GM23338 (cell line): ENCODE measurements at regions not wholly inside any gene's neighbourhood (a gene's known extent, or its start where the extent isn't known, plus 50 kb on each side); places are given as distances from the start of the nearest gene placed in this dataset.
"Not testable (repeated sequence)": the region's sequence is repeated elsewhere in the genome, so short reads cannot be mapped to it uniquely, and the experiment has no call there.

Experiments used
- CREB1 ChIP-seq: fragments of 250-450 bp; sonication (Bioruptor Pico); IDR thresholded peaks from 2 replicates; pipeline ENCODE4 v1.5.0; 2020; ENCODE audit warnings: low read depth, mild to moderate bottlenecking, moderate library complexity
- EZH2 ChIP-seq: fragments of 200-600 bp; sonication (generic); IDR thresholded peaks from one replicate; pipeline ENCODE4 v1.8.0; 2017; ENCODE audit warnings: antibody characterized with exemption, mild to moderate bottlenecking, low read depth; ENCODE audit not compliant: unreplicated experiment
- EZH2phosphoT487 ChIP-seq: fragments of 200-600 bp; sonication (generic); IDR thresholded peaks from one replicate; pipeline ENCODE4 v1.8.1; 2018; ENCODE audit warnings: antibody characterized with exemption; ENCODE audit not compliant: unreplicated experiment
- JUNB ChIP-seq: IDR thresholded peaks from one replicate; pipeline ENCODE4 v1.6.1; 2016; ENCODE audit warnings: antibody characterized with exemption; ENCODE audit not compliant: unreplicated experiment
- POLR2AphosphoS5 ChIP-seq: IDR thresholded peaks from 2 replicates; pipeline ENCODE4 v1.6.1; 2016; ENCODE audit warnings: antibody characterized with exemption, low read depth
- REST ChIP-seq: IDR thresholded peaks from one replicate; pipeline ENCODE4 v1.6.1; 2018; ENCODE audit warnings: antibody characterized with exemption; ENCODE audit not compliant: unreplicated experiment
- ZNF331 ChIP-seq: fragments of 250-450 bp; sonication (Bioruptor Pico); IDR thresholded peaks from 2 replicates; pipeline ENCODE4 v1.5.0; 2020; ENCODE audit warnings: low read depth, mild to moderate bottlenecking, moderate library complexity
- TF ChIP-seq, protein P1 (sequence below), 2 experiments: fragments of 200-600 bp in 1 of 2; sonication (generic) in 1 of 2; conservative IDR thresholded peaks; 2 replicates each; pipeline versions ENCODE4 v1.5.1 to v1.6.1; 2016 to 2017; ENCODE audit warnings: antibody characterized with exemption in 2 of 2, low read depth in 2 of 2, mild to moderate bottlenecking in 2 of 2, moderate library complexity in 1 of 2

- TF ChIP-seq EZH2; REST; EZH2phosphoT487; POLR2AphosphoS5; ZNF331; JUNB; CREB1 (CRISPR knock-in tag): not testable (repeated sequence)
- TF ChIP-seq, protein P1, sequence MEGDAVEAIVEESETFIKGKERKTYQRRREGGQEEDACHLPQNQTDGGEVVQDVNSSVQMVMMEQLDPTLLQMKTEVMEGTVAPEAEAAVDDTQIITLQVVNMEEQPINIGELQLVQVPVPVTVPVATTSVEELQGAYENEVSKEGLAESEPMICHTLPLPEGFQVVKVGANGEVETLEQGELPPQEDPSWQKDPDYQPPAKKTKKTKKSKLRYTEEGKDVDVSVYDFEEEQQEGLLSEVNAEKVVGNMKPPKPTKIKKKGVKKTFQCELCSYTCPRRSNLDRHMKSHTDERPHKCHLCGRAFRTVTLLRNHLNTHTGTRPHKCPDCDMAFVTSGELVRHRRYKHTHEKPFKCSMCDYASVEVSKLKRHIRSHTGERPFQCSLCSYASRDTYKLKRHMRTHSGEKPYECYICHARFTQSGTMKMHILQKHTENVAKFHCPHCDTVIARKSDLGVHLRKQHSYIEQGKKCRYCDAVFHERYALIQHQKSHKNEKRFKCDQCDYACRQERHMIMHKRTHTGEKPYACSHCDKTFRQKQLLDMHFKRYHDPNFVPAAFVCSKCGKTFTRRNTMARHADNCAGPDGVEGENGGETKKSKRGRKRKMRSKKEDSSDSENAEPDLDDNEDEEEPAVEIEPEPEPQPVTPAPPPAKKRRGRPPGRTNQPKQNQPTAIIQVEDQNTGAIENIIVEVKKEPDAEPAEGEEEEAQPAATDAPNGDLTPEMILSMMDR (conservative IDR thresholded peaks at IDR 0.05; ENCODE audit: low read depth in 2 of 2), result not testable (repeated sequence)
These were observed 202.4 kb downstream of the USP22 start for GRCh38 chr17:20840453-20840852.
